ENCODE measurements at regions not wholly inside any gene's neighbourhood (a gene's known extent, or its start where the extent isn't known, plus 50 kb on each side); places are given as distances from the start of the nearest gene placed in this dataset.

GRCh38 chr6:8361259-8361658 is 74.1 kb downstream of the SLC35B3 start:
- no peaks in the 10 kb centered on the region for H3K36me3 ChIP-seq (ENCODE audit: control insufficient read depth, insufficient read depth, low read length)
- WGBS (ENCODE audit: insufficient coverage) = 93% methylated on average over 8 of the region's 8 CpGs
- DNase-seq = no peak
- no peaks in the 10 kb centered on the region for H3K9me3 ChIP-seq (replicated peaks; ENCODE audit: control insufficient read depth, low read depth, low read length)
- no peak overlapping the region for H3K27ac ChIP-seq (ENCODE audit: low read length)
- no peak overlapping the region for H3K4me3 ChIP-seq (ENCODE audit: low read length)
- no peaks in the 10 kb centered on the region for H3K4me1 ChIP-seq (ENCODE audit: control insufficient read depth, insufficient read depth, low read length)
- no peaks in the 10 kb centered on the region for H3K27me3 ChIP-seq (ENCODE audit: control insufficient read depth, insufficient read depth, low read length)

GRCh38 chr6:8352966-8353340 is 82.4 kb downstream of the SLC35B3 start:
- H3K4me1 ChIP-seq (ENCODE audit: control insufficient read depth, insufficient read depth, low read length) = no peaks in the 10 kb centered on the region
- no peaks in the 10 kb centered on the region for H3K36me3 ChIP-seq (ENCODE audit: control insufficient read depth, insufficient read depth, low read length)
- DNase-seq = no peak
- no peaks in the 10 kb centered on the region for H3K27me3 ChIP-seq (ENCODE audit: control insufficient read depth, insufficient read depth, low read length)
- H3K27ac ChIP-seq (ENCODE audit: low read length) = no peak overlapping the region
- H3K9me3 ChIP-seq (replicated peaks; ENCODE audit: control insufficient read depth, low read depth, low read length) = no peaks in the 10 kb centered on the region
- WGBS (ENCODE audit: insufficient coverage) = 80% methylated on average over 2 of the region's 4 CpGs
- no peak overlapping the region for H3K4me3 ChIP-seq (ENCODE audit: low read length)

GRCh38 chr6:8352335-8352965 is 82.9 kb downstream of the SLC35B3 start:
- no CpG with 5 or more reads among the region's 1 CpG for WGBS (ENCODE audit: insufficient coverage)
- H3K36me3 ChIP-seq (ENCODE audit: control insufficient read depth, insufficient read depth, low read length) = no peaks in the 10 kb centered on the region
- H3K27me3 ChIP-seq (ENCODE audit: control insufficient read depth, insufficient read depth, low read length) = no peaks in the 10 kb centered on the region

GRCh38 chr6:8343600-8343999 is 91.7 kb downstream of the SLC35B3 start:
- Histone ChIP-seq H3K4me1 (ENCODE audit: control insufficient read depth, insufficient read depth, low read length) (no peaks in the 10 kb centered on the region), H3K27ac (ENCODE audit: low read length) (no peak overlapping the region), H3K9me3 (replicated peaks; ENCODE audit: control insufficient read depth, low read depth, low read length) (no peaks in the 10 kb centered on the region), H3K36me3 (ENCODE audit: control insufficient read depth, insufficient read depth, low read length) (no peaks in the 10 kb centered on the region), H3K27me3 (ENCODE audit: control insufficient read depth, insufficient read depth, low read length) (no peaks in the 10 kb centered on the region), H3K4me3 (ENCODE audit: low read length) (no peak overlapping the region)
- no CpG with 5 or more reads among the region's 3 CpGs for WGBS (ENCODE audit: insufficient coverage)
- DNase-seq = no peak

More at GRCh38 chr6:8352335-8352965, 82.9 kb downstream of the SLC35B3 start:
- H3K9me3 ChIP-seq (replicated peaks; ENCODE audit: control insufficient read depth, low read depth, low read length) = no peaks in the 10 kb centered on the region
- no peaks in the 10 kb centered on the region for H3K4me1 ChIP-seq (ENCODE audit: control insufficient read depth, insufficient read depth, low read length)
- H3K4me3 ChIP-seq (ENCODE audit: low read length) = no peak overlapping the region
- no peak for DNase-seq
- H3K27ac ChIP-seq (ENCODE audit: low read length) = no peak overlapping the region

GRCh38 chr6:8342241-8342819 is 93.0 kb downstream of the SLC35B3 start:
- no peaks in the 10 kb centered on the region for H3K4me1 ChIP-seq (ENCODE audit: control insufficient read depth, insufficient read depth, low read length)
- no peaks in the 10 kb centered on the region for H3K9me3 ChIP-seq (replicated peaks; ENCODE audit: control insufficient read depth, low read depth, low read length)
- WGBS (ENCODE audit: insufficient coverage) = 85% methylated on average over 8 of the region's 10 CpGs
- H3K27ac ChIP-seq (ENCODE audit: low read length) = no peak overlapping the region
- no peaks in the 10 kb centered on the region for H3K36me3 ChIP-seq (ENCODE audit: control insufficient read depth, insufficient read depth, low read length)
- no peaks in the 10 kb centered on the region for H3K27me3 ChIP-seq (ENCODE audit: control insufficient read depth, insufficient read depth, low read length)
- no peak overlapping the region for H3K4me3 ChIP-seq (ENCODE audit: low read length)
- no peak for DNase-seq

- H3K27ac ChIP-seq (ENCODE audit: low read length) = no peak overlapping the region
- H3K4me3 ChIP-seq (ENCODE audit: low read length) = no peak overlapping the region
- no peaks in the 10 kb centered on the region for H3K36me3 ChIP-seq (ENCODE audit: control insufficient read depth, insufficient read depth, low read length)
- no peaks in the 10 kb centered on the region for H3K9me3 ChIP-seq (replicated peaks; ENCODE audit: control insufficient read depth, low read depth, low read length)
- no peak for DNase-seq
- no peaks in the 10 kb centered on the region for H3K4me1 ChIP-seq (ENCODE audit: control insufficient read depth, insufficient read depth, low read length)
- WGBS (ENCODE audit: insufficient coverage) = 46% methylated on average over 3 of the region's 4 CpGs
- no peaks in the 10 kb centered on the region for H3K27me3 ChIP-seq (ENCODE audit: control insufficient read depth, insufficient read depth, low read length)
Observed at GRCh38 chr6:8337147-8337546, 98.2 kb downstream of the SLC35B3 start.

GRCh38 chr6:8336406-8337057 is 98.8 kb downstream of the SLC35B3 start:
- DNase-seq = no peak
- Histone ChIP-seq H3K27ac (ENCODE audit: low read length) (no peak overlapping the region), H3K9me3 (replicated peaks; ENCODE audit: control insufficient read depth, low read depth, low read length) (no peaks in the 10 kb centered on the region), H3K36me3 (ENCODE audit: control insufficient read depth, insufficient read depth, low read length) (no peaks in the 10 kb centered on the region), H3K4me1 (ENCODE audit: control insufficient read depth, insufficient read depth, low read length) (no peaks in the 10 kb centered on the region), H3K4me3 (ENCODE audit: low read length) (no peak overlapping the region), H3K27me3 (ENCODE audit: control insufficient read depth, insufficient read depth, low read length) (no peaks in the 10 kb centered on the region)
- whole genome bisulfite sequencing (ENCODE audit: insufficient coverage) = 75% methylated on average over 10 of the region's 11 CpGs

- Histone ChIP-seq H3K9me3 (replicated peaks; ENCODE audit: control insufficient read depth, low read depth, low read length) (no peaks in the 10 kb centered on the region), H3K27me3 (ENCODE audit: control insufficient read depth, insufficient read depth, low read length) (no peaks in the 10 kb centered on the region), H3K27ac (ENCODE audit: low read length) (no peak overlapping the region), H3K4me1 (ENCODE audit: control insufficient read depth, insufficient read depth, low read length) (no peaks in the 10 kb centered on the region), H3K36me3 (ENCODE audit: control insufficient read depth, insufficient read depth, low read length) (no peaks in the 10 kb centered on the region), H3K4me3 (ENCODE audit: low read length) (no peak overlapping the region)
- WGBS (ENCODE audit: insufficient coverage) = 96% methylated on average over 3 of the region's 7 CpGs
- DNase-seq = no peak
Observed at GRCh38 chr6:8335896-8336295, 99.4 kb downstream of the SLC35B3 start.

- WGBS (ENCODE audit: insufficient coverage) = no CpG with 5 or more reads among the region's 1 CpG
- no peaks in the 10 kb centered on the region for H3K4me1 ChIP-seq (ENCODE audit: control insufficient read depth, insufficient read depth, low read length)
- no peak for DNase-seq
Observed at GRCh38 chr6:8335381-8335780, 100.0 kb downstream of the SLC35B3 start.

GRCh38 chr6:8334113-8334512 is 101.2 kb downstream of the SLC35B3 start:
- Histone ChIP-seq H3K27me3 (ENCODE audit: control insufficient read depth, insufficient read depth, low read length) (no peaks in the 10 kb centered on the region), H3K4me3 (ENCODE audit: low read length) (no peak overlapping the region), H3K27ac (ENCODE audit: low read length) (no peak overlapping the region), H3K36me3 (ENCODE audit: control insufficient read depth, insufficient read depth, low read length) (no peaks in the 10 kb centered on the region), H3K9me3 (replicated peaks; ENCODE audit: control insufficient read depth, low read depth, low read length) (no peaks in the 10 kb centered on the region), H3K4me1 (ENCODE audit: control insufficient read depth, insufficient read depth, low read length) (no peaks in the 10 kb centered on the region)
- no peak for DNase-seq
- WGBS (ENCODE audit: insufficient coverage) = 48% methylated on average over 2 of the region's 5 CpGs

More at GRCh38 chr6:8335381-8335780, 100.0 kb downstream of the SLC35B3 start:
- Histone ChIP-seq H3K27me3 (ENCODE audit: control insufficient read depth, insufficient read depth, low read length) (no peaks in the 10 kb centered on the region), H3K4me3 (ENCODE audit: low read length) (no peak overlapping the region), H3K9me3 (replicated peaks; ENCODE audit: control insufficient read depth, low read depth, low read length) (no peaks in the 10 kb centered on the region), H3K36me3 (ENCODE audit: control insufficient read depth, insufficient read depth, low read length) (no peaks in the 10 kb centered on the region), H3K27ac (ENCODE audit: low read length) (no peak overlapping the region)

Measured in muscle of leg (tissue), 3 donors.